Stimulated activated CD8-positive, alpha-beta memory T cell treated with anti-CD3 and anti-CD28 coated beads, Interleukin-15, amount 100 ng/mL, for 4 hours (primary cell): ENCODE measurements at regions not wholly inside any gene's neighbourhood (a gene's known extent, or its start where the extent isn't known, plus 50 kb on each side); places are given as distances from the start of the nearest gene placed in this dataset.

Source experiments
- DNase-seq, 2 donors: peaks; one replicate each; pipeline ENCODE4 v3.0.0-alpha.2; 2020; ENCODE audit warnings: low read depth in 2 of 2

GRCh38 chr4:130178106-130178505 lies 1082.2 kb downstream of the C4orf33 start:
- no peak for DNase-seq

- no peak for DNase-seq
These were observed 1087.1 kb downstream of the C4orf33 start for GRCh38 chr4:130183096-130183495.

- DNase-seq = no peak
These were observed 1087.8 kb downstream of the C4orf33 start for GRCh38 chr4:130183766-130184165.

- DNase-seq = no peak
These were observed 1089.2 kb downstream of the C4orf33 start for GRCh38 chr4:130185123-130185522.

GRCh38 chr4:130186931-130187330 lies 1091.0 kb downstream of the C4orf33 start:
- DNase-seq = no peak

- no peak for DNase-seq
These were observed 1091.6 kb downstream of the C4orf33 start for GRCh38 chr4:130187587-130187986.

GRCh38 chr4:130192787-130193186 lies 1096.8 kb downstream of the C4orf33 start:
- no peak for DNase-seq

GRCh38 chr4:130197946-130198345 lies 1102.0 kb downstream of the C4orf33 start:
- DNase-seq = no peak

GRCh38 chr4:130203571-130203970 lies 1107.6 kb downstream of the C4orf33 start:
- no peak for DNase-seq

- no peak for DNase-seq
These were observed 1114.9 kb downstream of the C4orf33 start for GRCh38 chr4:130210864-130211263.

GRCh38 chr4:130214268-130214667 lies 1118.3 kb downstream of the C4orf33 start:
- DNase-seq = no peak

- DNase-seq = no peak
These were observed 1137.6 kb downstream of the C4orf33 start for GRCh38 chr4:130233377-130234047.

GRCh38 chr4:130238121-130238520 lies 1142.2 kb downstream of the C4orf33 start:
- no peak for DNase-seq

GRCh38 chr4:130249002-130249401 lies 1153.0 kb downstream of the C4orf33 start:
- no peak for DNase-seq

- no peak for DNase-seq
These were observed 1161.3 kb downstream of the C4orf33 start for GRCh38 chr4:130257271-130257670.

GRCh38 chr4:130266814-130267213 lies 1170.9 kb downstream of the C4orf33 start:
- no peak for DNase-seq

GRCh38 chr4:130288576-130288975 lies 1192.6 kb downstream of the C4orf33 start:
- DNase-seq = no peak

GRCh38 chr4:130293692-130294091 lies 1197.7 kb downstream of the C4orf33 start:
- DNase-seq = no peak

GRCh38 chr4:130296448-130296847 lies 1200.5 kb downstream of the C4orf33 start:
- DNase-seq = no peak

GRCh38 chr4:130306566-130306965 lies 1210.6 kb downstream of the C4orf33 start:
- DNase-seq = no peak

GRCh38 chr4:130309221-130309620 lies 1213.3 kb downstream of the C4orf33 start:
- DNase-seq = no peak

GRCh38 chr4:130322439-130322838 lies 1226.5 kb downstream of the C4orf33 start:
- no peak for DNase-seq

GRCh38 chr4:130329036-130329435 lies 1233.1 kb downstream of the C4orf33 start:
- DNase-seq = no peak

- no peak for DNase-seq
These were observed 1237.3 kb downstream of the C4orf33 start for GRCh38 chr4:130333241-130333759.
